Activated naive CD8-positive, alpha-beta T cell treated with anti-CD3 and anti-CD28 coated beads for 36 hours (primary cell): ENCODE measurements at regions not wholly inside any gene's neighbourhood (a gene's known extent, or its start where the extent isn't known, plus 50 kb on each side); places are given as distances from the start of the nearest gene placed in this dataset.

Experiments used
- DNase-seq: peaks from one replicate; pipeline ENCODE4 v3.0.0; 2021
- H3K27ac Mint-ChIP-seq: one replicate; pipeline ENCODE4 v1.8.0; 2022; ENCODE audit warnings: mild to moderate bottlenecking, moderate library complexity, mixed read lengths
- H3K27me3 Mint-ChIP-seq: one replicate; pipeline ENCODE4 v1.8.0; 2022; ENCODE audit warnings: mild to moderate bottlenecking, mixed read lengths
- H3K36me3 Mint-ChIP-seq: one replicate; pipeline ENCODE4 v1.8.0; 2021; ENCODE audit warnings: mild to moderate bottlenecking, mixed read lengths
- H3K4me1 Mint-ChIP-seq: one replicate; pipeline ENCODE4 v1.8.0; 2021; ENCODE audit warnings: mixed read lengths
- H3K4me3 Mint-ChIP-seq: one replicate; pipeline ENCODE4 v1.8.0; 2022; ENCODE audit warnings: mild to moderate bottlenecking, moderate library complexity, mixed read lengths
- H3K9me3 Mint-ChIP-seq: one replicate; pipeline ENCODE4 v1.8.0; 2022; ENCODE audit warnings: mixed read lengths

DNA sequence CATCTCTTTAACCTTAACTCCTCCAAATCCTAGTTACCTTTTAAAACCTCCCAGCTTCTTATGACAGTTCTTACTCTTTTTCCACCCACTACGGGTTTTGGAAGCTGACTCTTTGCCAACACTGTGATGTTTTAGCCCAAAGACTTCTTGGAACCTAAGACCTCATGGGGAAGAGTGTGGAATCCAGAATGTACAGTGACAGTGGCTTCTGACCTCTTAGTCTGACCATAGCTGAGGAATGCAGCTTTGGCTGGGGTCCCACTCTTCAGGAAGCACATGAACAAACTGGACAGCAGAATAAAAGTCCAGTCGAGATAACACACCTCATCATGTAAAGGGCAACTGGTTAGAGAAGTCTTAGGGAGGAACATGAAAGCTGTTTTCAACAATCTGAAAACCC lies 161.1 kb upstream of the PKDCC start:
- Mint-ChIP-seq H3K36me3 (no peaks in the 10 kb centered on the region), H3K4me3 (no peak overlapping the region), H3K9me3 (no peaks in the 10 kb centered on the region), H3K27me3 (peaks cover 3% of the 10 kb centered on the region), H3K27ac (no peak overlapping the region), H3K4me1 (no peaks in the 10 kb centered on the region)
- no peak for DNase-seq

DNA sequence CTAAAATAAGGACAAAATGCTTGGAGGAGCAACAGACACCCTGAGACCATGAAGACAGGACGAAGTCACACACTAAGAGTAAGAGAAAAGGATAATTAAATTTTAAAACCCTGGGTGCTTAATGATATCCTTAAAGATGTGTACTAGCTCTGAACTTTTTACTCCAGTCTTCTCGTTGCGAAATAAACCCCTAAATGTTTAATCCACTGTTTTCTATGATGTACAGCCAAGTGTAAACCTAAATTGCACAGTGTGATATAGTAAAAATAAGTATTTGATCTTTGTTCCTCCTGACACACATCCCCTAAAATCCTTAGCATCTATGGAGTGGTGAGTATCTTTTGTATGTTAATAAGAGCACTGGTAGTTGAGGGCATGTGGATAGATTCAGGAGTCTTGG lies 157.5 kb upstream of the PKDCC start:
- no peak overlapping the region for H3K27ac Mint-ChIP-seq
- H3K27me3 Mint-ChIP-seq = peaks cover 3% of the 10 kb centered on the region
- no peak for DNase-seq
- no peaks in the 10 kb centered on the region for H3K36me3 Mint-ChIP-seq
- no peaks in the 10 kb centered on the region for H3K4me1 Mint-ChIP-seq
- H3K4me3 Mint-ChIP-seq = no peak overlapping the region
- no peaks in the 10 kb centered on the region for H3K9me3 Mint-ChIP-seq

DNA sequence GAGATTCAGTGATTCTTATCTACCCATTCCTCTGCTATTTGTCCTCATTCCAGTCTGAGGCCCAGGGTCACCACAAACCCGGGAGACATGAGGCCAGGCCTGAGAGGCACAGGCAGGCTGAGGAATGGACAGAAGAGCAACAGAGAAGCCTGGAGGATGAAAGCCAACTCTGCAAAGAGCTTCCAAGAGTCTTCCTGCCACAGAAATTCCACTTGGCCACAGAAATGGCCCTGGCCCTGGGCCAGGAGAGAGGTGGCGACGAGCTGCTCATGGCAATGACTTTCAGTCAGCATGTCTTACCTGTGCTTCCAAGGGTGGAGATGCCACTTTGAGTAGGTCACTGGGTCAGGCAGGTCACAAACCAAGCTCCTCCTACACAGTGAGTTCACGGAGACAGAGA lies 155.3 kb upstream of the PKDCC start:
- Mint-ChIP-seq H3K4me3 (no peak overlapping the region), H3K27me3 (no peaks in the 10 kb centered on the region), H3K4me1 (peaks cover 3% of the 10 kb centered on the region), H3K36me3 (no peaks in the 10 kb centered on the region), H3K9me3 (no peaks in the 10 kb centered on the region), H3K27ac (no peak overlapping the region)
- no peak for DNase-seq

DNA sequence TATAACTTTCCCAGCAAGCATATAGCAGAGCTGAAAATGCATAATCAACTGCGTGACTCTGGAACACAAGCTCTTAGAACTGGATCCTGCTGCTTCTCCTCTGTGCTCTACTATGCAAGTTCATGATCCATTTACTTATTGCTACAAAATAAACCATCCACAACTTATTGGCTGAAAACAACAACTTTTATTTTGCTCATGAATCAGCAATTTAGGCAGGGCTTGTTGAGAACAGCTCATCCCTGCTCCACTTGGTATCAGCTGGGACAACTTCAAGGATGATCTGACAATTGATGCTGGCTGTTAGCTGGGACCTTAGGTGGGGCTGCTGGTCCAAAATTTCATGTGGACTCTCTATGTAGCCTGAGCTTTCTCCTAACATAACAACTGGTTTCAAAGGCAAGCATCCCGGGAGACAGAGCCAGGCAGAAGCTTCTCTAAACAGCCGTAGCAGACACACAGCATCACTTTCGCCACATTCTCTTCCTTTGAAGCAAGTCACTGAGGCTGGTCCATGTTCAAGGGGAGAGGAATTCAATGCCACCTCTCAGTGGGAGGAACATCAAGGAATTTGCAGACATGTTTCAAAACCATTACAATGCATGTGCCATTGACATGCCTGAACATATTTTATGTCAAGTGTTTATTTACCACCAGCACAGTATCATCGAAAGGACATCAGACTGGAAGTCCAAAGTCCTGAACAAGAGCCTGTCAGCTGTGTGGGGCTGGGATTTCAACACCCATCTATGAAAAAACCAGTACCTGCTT lies 153.1 kb upstream of the PKDCC start:
- Mint-ChIP-seq H3K27ac (no peak overlapping the region), H3K36me3 (no peaks in the 10 kb centered on the region), H3K4me1 (peaks cover 3% of the 10 kb centered on the region), H3K9me3 (no peaks in the 10 kb centered on the region), H3K4me3 (no peak overlapping the region), H3K27me3 (no peaks in the 10 kb centered on the region)
- DNase-seq = no peak

DNA sequence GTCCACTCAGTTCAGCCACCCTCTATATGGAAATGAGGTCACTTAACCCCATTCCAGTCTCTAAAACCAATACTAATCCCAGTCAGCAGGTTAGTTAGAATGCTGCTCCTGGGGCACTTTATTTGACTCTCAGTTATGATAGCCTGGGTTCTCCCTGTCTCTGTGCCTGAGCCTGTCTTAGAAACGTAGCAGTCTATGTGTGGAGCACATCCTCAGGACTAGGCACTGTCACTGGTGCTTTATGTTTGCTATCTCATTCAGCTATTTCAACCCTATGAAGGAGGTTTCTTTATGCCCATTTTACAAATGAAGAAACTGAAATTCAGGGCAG lies 152.5 kb upstream of the PKDCC start:
- Mint-ChIP-seq H3K36me3 (no peaks in the 10 kb centered on the region), H3K27ac (no peak overlapping the region), H3K27me3 (no peaks in the 10 kb centered on the region), H3K9me3 (no peaks in the 10 kb centered on the region), H3K4me3 (no peak overlapping the region), H3K4me1 (peaks cover 3% of the 10 kb centered on the region)
- no peak for DNase-seq

DNA sequence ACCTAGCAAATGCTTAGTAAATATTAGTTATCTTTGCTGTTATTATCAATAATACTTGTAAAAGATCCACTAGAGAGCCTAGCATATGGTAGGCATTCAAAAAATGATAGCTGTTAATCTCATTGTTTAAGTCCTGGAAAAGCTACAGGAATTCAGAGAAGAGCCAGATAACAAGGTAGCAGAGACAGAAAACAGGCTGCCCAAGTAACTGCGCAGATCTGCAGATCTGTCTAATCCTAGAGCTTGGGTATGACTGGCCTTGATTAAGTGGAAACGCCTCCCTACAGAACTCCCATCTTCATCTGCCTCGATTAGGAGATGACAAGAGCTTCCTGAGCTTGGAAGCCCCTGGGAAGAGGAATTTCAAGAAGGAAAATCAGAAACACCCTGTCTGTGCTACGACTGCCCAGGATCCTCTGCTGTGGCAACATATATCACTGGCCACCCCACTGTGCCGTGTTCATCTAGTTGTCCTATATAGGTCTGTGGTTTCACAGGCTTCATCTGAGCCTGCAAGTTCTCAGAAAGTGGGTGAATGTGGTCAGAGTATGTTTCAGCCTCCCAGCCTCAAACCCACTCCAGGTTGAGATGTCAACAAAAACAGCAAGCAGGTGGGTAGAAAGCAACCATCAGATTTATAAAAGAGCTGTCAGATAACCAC lies 151.5 kb upstream of the PKDCC start:
- DNase-seq = no peak
- no peak overlapping the region for H3K27ac Mint-ChIP-seq
- H3K4me1 Mint-ChIP-seq = peaks cover 3% of the 10 kb centered on the region
- no peaks in the 10 kb centered on the region for H3K9me3 Mint-ChIP-seq
- H3K27me3 Mint-ChIP-seq = no peaks in the 10 kb centered on the region
- no peaks in the 10 kb centered on the region for H3K36me3 Mint-ChIP-seq
- H3K4me3 Mint-ChIP-seq = no peak overlapping the region

DNA sequence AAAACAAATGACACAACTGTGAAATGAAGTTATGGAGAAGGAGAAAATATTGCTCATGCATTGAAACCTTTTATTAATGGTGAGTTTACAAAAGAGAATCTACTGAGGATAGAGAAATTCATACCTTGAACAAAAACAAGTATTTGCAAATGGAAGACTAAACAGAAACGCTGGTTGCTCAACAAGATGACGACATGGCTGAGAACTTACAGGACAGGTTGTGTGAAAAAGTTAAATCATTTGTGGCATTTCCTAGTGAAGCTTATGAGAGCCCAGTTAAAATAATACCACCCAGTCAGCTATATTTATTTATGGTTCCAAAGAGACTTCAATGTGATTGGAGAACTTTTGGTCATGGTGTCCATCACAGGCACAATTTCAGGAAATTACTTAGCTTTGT lies 148.6 kb upstream of the PKDCC start:
- H3K9me3 Mint-ChIP-seq = no peaks in the 10 kb centered on the region
- no peaks in the 10 kb centered on the region for H3K36me3 Mint-ChIP-seq
- no peak overlapping the region for H3K4me3 Mint-ChIP-seq
- no peak overlapping the region for H3K27ac Mint-ChIP-seq
- peaks cover 10% of the 10 kb centered on the region for H3K27me3 Mint-ChIP-seq
- peaks cover 3% of the 10 kb centered on the region for H3K4me1 Mint-ChIP-seq
- DNase-seq = no peak

DNA sequence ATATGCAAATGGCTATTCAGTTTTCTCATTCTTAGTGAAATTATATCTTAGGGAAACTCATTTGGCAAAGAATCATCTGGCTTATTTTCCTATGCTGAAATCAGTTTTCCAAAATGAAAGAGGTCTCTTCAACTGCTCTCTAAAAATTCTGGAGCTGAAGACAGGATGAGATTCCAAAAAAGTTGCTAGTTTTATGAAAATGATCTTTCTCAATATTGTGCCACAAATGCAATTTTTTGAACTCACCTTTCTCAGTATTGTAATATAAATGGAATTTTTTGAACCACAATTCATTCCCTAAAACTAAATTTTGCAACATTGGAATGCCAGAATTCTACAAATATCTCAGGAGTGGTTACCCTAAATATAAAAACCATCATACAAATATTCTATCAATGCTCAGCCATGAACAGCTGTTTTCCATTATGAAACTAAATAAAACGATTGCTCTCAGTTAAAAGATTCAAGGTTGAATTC lies 147.7 kb upstream of the PKDCC start:
- H3K4me1 Mint-ChIP-seq = peaks cover 3% of the 10 kb centered on the region
- no peak for DNase-seq
- peaks cover 18% of the 10 kb centered on the region for H3K27me3 Mint-ChIP-seq
- no peak overlapping the region for H3K4me3 Mint-ChIP-seq
- no peaks in the 10 kb centered on the region for H3K36me3 Mint-ChIP-seq
- no peaks in the 10 kb centered on the region for H3K9me3 Mint-ChIP-seq
- no peak overlapping the region for H3K27ac Mint-ChIP-seq

DNA sequence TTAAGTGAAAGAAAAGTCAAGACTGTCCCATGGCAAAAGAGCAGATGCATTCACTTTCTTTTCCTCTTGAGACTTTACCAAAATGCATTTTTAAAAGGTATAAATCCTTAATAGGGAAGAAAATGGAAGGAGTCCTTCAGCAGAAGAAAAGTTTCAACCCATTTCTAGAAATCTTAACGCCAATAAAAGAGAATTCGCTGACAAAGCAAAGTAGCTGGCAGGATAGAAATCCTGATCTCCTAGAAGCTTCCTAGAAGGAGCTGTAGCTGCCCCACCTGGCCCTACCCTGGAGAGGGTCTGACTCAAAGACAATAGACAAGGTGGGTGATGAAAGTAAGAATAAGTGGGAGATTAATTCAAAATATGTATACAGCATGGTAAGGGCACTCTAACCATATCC lies 144.9 kb upstream of the PKDCC start:
- no peaks in the 10 kb centered on the region for H3K4me1 Mint-ChIP-seq
- DNase-seq = no peak
- no peak overlapping the region for H3K27ac Mint-ChIP-seq
- no peaks in the 10 kb centered on the region for H3K36me3 Mint-ChIP-seq
- H3K9me3 Mint-ChIP-seq = no peaks in the 10 kb centered on the region
- H3K27me3 Mint-ChIP-seq = peaks cover 24% of the 10 kb centered on the region
- H3K4me3 Mint-ChIP-seq = no peak overlapping the region

DNA sequence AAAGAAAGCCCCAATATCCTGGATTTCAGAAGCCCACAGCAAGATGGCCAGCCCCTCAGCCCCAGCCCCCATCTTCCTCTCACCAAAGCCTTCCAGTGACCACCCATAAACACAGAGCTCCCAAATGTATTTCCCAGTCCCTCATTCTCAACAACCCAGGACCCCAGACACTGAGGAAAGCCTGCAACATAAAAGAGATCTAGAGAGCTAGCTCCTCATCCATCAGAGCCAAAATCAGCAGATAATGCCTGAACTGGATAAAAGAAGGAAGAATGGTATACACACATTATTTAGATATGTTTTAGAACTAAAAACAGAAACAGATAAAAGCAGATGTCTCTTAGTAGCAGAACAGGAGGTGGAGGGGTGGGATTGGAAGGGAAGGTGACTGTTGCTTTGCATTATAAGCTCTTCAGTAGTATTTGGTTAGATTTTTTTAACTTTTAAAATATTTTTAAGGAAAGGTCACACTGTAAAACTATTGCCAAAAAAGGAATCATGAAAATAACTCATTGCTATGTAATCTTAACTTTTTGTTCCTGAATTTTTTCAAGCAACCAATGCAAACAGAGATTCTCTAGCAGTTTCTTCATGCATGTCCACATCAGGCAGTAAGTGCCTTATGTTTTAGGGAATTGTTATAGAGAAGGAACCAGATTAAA lies 144.2 kb upstream of the PKDCC start:
- Mint-ChIP-seq H3K4me1 (no peaks in the 10 kb centered on the region), H3K36me3 (no peaks in the 10 kb centered on the region), H3K27ac (no peak overlapping the region), H3K9me3 (no peaks in the 10 kb centered on the region), H3K27me3 (peaks cover 24% of the 10 kb centered on the region), H3K4me3 (no peak overlapping the region)
- DNase-seq = no peak

DNA sequence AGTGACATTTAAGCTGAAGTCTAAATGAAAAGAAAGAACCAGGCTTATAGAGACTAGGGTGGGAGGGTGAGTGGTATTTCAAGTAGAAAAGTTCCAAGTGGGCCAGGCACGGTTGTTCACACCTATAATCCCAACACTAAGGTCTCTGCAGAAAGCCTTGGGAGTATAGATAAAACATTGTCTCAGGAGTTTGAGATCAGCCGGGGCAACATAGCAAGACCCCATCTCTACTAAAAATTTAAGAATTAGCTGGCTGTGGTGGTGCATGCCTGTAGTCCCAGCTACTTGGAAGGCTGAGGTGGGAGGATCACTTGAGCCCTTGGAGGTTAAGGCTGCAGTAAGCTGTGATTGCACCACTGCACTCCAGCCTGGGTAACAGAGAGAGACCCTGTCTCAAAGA lies 143.4 kb upstream of the PKDCC start:
- Mint-ChIP-seq H3K27ac (no peak overlapping the region), H3K4me3 (no peak overlapping the region), H3K36me3 (no peaks in the 10 kb centered on the region), H3K27me3 (peaks cover 24% of the 10 kb centered on the region), H3K9me3 (no peaks in the 10 kb centered on the region), H3K4me1 (no peaks in the 10 kb centered on the region)
- DNase-seq = no peak

DNA sequence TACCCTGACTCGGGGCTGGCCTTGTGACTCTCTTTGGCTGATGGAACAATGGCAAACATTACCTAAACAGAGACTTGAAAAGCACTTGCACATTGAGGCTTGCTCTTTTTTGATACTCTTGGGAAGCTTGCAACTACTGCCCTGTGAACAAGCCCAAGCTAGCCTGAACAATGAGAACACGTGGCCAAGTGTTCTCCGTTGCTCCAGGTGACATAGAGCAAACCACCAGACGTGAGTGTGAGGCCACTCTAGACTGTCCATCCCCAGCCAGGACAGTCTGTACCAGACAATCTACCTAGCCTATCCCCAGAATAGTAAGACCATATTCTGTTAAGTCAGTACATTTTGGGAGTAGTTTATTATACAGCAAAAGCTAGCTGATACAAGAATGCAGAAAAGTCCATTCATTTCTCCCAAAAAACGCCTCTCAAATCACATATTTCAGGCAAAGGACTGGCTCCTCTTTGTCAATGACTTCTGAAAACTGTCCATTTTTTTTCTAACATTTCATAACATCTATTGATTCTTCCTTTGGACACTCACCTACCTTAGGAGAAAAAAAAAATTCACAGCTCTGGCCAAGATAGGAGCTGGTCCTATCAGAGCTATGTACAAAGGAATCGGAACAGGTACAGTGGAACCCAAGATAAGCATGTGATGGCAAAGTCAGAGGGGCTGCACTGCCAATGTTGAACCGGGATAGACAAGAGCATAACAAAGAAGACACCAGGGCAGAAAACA lies 142.1 kb upstream of the PKDCC start:
- H3K4me1 Mint-ChIP-seq = no peaks in the 10 kb centered on the region
- DNase-seq = no peak
- H3K27me3 Mint-ChIP-seq = peaks cover 24% of the 10 kb centered on the region
- H3K9me3 Mint-ChIP-seq = no peaks in the 10 kb centered on the region
- H3K27ac Mint-ChIP-seq = no peak overlapping the region
- H3K4me3 Mint-ChIP-seq = no peak overlapping the region
- no peaks in the 10 kb centered on the region for H3K36me3 Mint-ChIP-seq

DNA sequence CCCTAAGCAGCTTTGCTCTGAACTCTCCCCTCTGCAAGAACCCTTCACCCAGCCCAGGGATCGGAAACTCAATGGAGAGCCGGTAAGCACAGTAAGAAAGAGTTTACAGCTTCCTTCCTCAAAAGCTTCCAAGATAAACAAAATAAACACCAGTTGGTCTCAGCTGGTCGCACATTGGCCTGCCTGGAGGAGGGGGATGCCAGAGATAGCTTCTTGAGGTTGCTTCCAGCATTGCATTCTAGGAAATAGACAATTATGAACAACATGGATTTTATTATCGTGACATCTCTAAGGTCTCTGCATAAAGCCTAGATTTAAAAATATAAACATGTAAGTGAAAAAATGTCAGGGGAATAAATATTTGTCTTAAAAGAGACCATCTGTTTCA lies 141.5 kb upstream of the PKDCC start:
- H3K4me3 Mint-ChIP-seq = no peak overlapping the region

DNA sequence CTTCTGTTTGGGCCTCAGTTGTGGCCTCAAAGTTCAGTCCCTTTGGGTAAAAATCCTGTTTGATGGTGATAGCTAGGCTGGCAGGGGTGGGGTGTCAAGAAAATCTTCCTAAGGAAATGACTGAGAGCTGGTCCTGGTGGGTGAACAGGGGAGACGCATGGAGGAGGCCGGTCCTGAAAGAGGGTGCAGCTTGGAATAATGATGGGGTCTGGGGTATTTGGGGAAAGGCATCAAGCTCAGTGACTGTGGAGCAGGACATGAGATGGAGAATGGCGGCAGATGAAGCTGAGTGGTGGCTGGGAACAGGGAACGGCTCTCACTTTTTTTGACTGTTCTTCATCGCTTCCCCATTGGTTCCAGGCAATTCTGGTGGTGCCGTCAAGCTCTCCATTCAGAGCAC lies 140.7 kb upstream of the PKDCC start:
- Mint-ChIP-seq H3K9me3 (no peaks in the 10 kb centered on the region), H3K4me1 (no peaks in the 10 kb centered on the region), H3K4me3 (no peak overlapping the region), H3K36me3 (no peaks in the 10 kb centered on the region), H3K27me3 (peaks cover 20% of the 10 kb centered on the region), H3K27ac (no peak overlapping the region)
- DNase-seq = no peak

More for the DNA sequence above, 141.5 kb upstream of the PKDCC start:
- Mint-ChIP-seq H3K36me3 (no peaks in the 10 kb centered on the region), H3K27me3 (peaks cover 24% of the 10 kb centered on the region), H3K27ac (no peak overlapping the region), H3K9me3 (no peaks in the 10 kb centered on the region), H3K4me1 (no peaks in the 10 kb centered on the region)
- DNase-seq = no peak

DNA sequence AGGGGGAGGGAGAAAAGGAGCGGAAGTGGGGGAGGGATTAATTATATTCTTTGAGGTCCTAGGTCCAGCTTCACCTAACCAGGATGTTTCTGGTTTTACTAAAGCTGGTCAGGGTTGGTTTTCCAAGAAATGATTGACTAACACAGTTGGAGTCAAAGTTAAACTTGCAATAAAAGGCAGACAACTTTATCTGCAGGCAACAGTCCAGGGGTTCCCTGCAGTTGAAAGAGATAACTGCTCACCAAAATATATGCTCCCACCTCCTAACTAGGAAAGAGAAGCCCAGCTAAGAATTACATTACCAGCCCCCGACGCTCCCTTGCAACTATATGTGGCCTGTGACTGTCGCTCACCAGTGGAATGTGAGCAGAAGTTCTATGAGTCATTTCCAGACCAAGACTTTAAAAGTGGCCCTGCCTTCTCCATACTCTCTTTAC lies 140.0 kb upstream of the PKDCC start:
- Mint-ChIP-seq H3K9me3 (no peaks in the 10 kb centered on the region), H3K36me3 (no peaks in the 10 kb centered on the region), H3K4me1 (no peaks in the 10 kb centered on the region), H3K27ac (no peak overlapping the region), H3K4me3 (no peak overlapping the region), H3K27me3 (peaks cover 18% of the 10 kb centered on the region)
- no peak for DNase-seq
